ENCODE measurements at regions not wholly inside any gene's neighbourhood (a gene's known extent, or its start where the extent isn't known, plus 50 kb on each side); places are given as distances from the start of the nearest gene placed in this dataset.

- no peak for DNase-seq (ENCODE audit: low spot score)
Measured at GRCh38 chr5:82334856-82335255, 56.7 kb upstream of the RPS23 start.

GRCh38 chr5:82334085-82334692, 56.0 kb upstream of the RPS23 start:
- DNase-seq (ENCODE audit: low spot score) = no peak

GRCh38 chr5:82332886-82333615, 54.9 kb upstream of the RPS23 start:
- no peak for DNase-seq (ENCODE audit: low spot score)

- DNase-seq (ENCODE audit: low spot score) = no peak
Measured at GRCh38 chr5:82332064-82332855, 54.1 kb upstream of the RPS23 start.

- DNase-seq (ENCODE audit: low spot score) = no peak
Measured at GRCh38 chr5:82331557-82331956, 53.4 kb upstream of the RPS23 start.

- no peak for DNase-seq (ENCODE audit: low spot score)
Measured at GRCh38 chr5:82330530-82331270, 52.5 kb upstream of the RPS23 start.

GRCh38 chr5:82329393-82329792, 51.2 kb upstream of the RPS23 start:
- DNase-seq (ENCODE audit: low spot score) = no peak

All from globus pallidus (tissue), 1 donor.